DOHH2 (cell line): ENCODE measurements at regions not wholly inside any gene's neighbourhood (a gene's known extent, or its start where the extent isn't known, plus 50 kb on each side); places are given as distances from the start of the nearest gene placed in this dataset.

Experiments
- EZH2phosphoT487 ChIP-seq: fragments of 200-600 bp; sonication (generic); IDR thresholded peaks from 2 replicates; pipeline ENCODE4 v1.6.1; 2017; ENCODE audit warnings: borderline replicate concordance, mild to moderate bottlenecking, antibody characterized with exemption, low read length, moderate library complexity, mixed read lengths
- TF ChIP-seq, protein P1 (sequence below): fragments of 200-600 bp; sonication (generic); IDR thresholded peaks from one replicate; pipeline ENCODE4 v1.5.1; 2014; ENCODE audit warnings: antibody characterized with exemption, mild to moderate bottlenecking, low read depth, low read length; ENCODE audit not compliant: poor library complexity, severe bottlenecking

DNA sequence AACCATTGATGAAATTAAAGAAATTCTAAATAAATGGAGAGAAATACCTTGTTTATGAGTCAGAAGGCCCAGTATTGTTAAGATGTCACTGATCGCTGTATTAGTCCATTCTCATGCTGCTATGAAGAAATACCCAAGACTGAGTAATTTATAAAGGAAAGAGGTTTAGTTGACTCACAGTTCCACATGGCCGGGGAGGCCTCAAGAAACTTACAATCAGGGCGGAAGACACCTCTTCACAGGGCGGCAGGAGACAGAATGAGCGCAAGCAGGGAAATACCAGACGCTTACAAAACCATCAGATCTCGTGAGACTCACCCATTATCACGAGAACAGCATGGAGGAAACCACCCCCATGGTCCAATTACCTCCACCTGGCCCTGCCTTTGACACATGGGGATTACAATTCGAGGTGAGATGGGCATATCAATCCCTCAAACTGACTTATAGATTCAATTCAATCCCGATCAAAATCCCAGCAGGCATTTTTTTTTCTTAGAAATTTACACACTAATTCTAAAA, 157.2 kb downstream of the ENGASE start:
- TF ChIP-seq, protein P1, sequence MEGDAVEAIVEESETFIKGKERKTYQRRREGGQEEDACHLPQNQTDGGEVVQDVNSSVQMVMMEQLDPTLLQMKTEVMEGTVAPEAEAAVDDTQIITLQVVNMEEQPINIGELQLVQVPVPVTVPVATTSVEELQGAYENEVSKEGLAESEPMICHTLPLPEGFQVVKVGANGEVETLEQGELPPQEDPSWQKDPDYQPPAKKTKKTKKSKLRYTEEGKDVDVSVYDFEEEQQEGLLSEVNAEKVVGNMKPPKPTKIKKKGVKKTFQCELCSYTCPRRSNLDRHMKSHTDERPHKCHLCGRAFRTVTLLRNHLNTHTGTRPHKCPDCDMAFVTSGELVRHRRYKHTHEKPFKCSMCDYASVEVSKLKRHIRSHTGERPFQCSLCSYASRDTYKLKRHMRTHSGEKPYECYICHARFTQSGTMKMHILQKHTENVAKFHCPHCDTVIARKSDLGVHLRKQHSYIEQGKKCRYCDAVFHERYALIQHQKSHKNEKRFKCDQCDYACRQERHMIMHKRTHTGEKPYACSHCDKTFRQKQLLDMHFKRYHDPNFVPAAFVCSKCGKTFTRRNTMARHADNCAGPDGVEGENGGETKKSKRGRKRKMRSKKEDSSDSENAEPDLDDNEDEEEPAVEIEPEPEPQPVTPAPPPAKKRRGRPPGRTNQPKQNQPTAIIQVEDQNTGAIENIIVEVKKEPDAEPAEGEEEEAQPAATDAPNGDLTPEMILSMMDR = no peak
- no peak for TF ChIP-seq EZH2phosphoT487
